ENCODE measurements at regions not wholly inside any gene's neighbourhood (a gene's known extent, or its start where the extent isn't known, plus 50 kb on each side); places are given as distances from the start of the nearest gene placed in this dataset.

GRCh38 chr5:56366986-56367385 lies 133.9 kb upstream of the ANKRD55 start:
- TF ChIP-seq GATA2 (IDR thresholded peaks at IDR 0.05; ENCODE audit: low read depth, low read length) (no peak), GATA3 (IDR thresholded peaks at IDR 0.05; ENCODE audit: low read depth, low read length) (no peak)

All from SH-SY5Y (cell line).